Glomerular visceral epithelial cell (primary cell): ENCODE measurements at regions not wholly inside any gene's neighbourhood (a gene's known extent, or its start where the extent isn't known, plus 50 kb on each side); places are given as distances from the start of the nearest gene placed in this dataset.
"Not testable (repeated sequence)": the region's sequence is repeated elsewhere in the genome, so short reads cannot be mapped to it uniquely, and the experiment has no call there.

ENCODE experiments used
- DNase-seq: peaks from one replicate; pipeline ENCODE4 v3.0.0-alpha.2; 2016; ENCODE audit errors: extremely low spot score

GRCh38 chrX:2640436-2641150, 50.5 kb upstream of the CD99 start:
- DNase-seq: no peak

- DNase-seq: no peak
Measured at GRCh38 chrX:2638279-2638678, 52.8 kb upstream of the CD99 start.

- DNase-seq: no peak
Measured at GRCh38 chrX:2635342-2635741, 55.8 kb upstream of the CD99 start.

- no peak for DNase-seq
Measured at GRCh38 chrX:2632533-2633504, 58.3 kb upstream of the CD99 start.

- DNase-seq: no peak
Measured at GRCh38 chrX:2631743-2632532, 59.2 kb upstream of the CD99 start.

- DNase-seq: not testable (repeated sequence)
Measured at GRCh38 chrX:2630935-2631742, 60.0 kb upstream of the CD99 start.

- DNase-seq: not testable (repeated sequence)
Measured at GRCh38 chrX:2630008-2630934, 60.8 kb upstream of the CD99 start.

- DNase-seq: no peak
Measured at GRCh38 chrX:2629316-2630007, 61.6 kb upstream of the CD99 start.

- DNase-seq: no peak
Measured at GRCh38 chrX:2628751-2629315, 62.3 kb upstream of the CD99 start.

GRCh38 chrX:2627272-2627867, 63.7 kb upstream of the CD99 start:
- peak; percentile 58 for DNase-seq

- no peak for DNase-seq
Measured at GRCh38 chrX:2626750-2627149, 64.3 kb upstream of the CD99 start.

GRCh38 chrX:2620576-2620975, 70.5 kb upstream of the CD99 start:
- DNase-seq: no peak

- DNase-seq: no peak
Measured at GRCh38 chrX:2618516-2618915, 72.6 kb upstream of the CD99 start.

GRCh38 chrX:2614911-2615310, 76.2 kb upstream of the CD99 start:
- peak; percentile 23 for DNase-seq

GRCh38 chrX:2610246-2611170, 80.6 kb upstream of the CD99 start:
- no peak for DNase-seq

GRCh38 chrX:2609431-2610238, 81.5 kb upstream of the CD99 start:
- DNase-seq: peak; percentile 20
